Fibroblast of skin of right quadriceps (primary cell): ENCODE measurements at regions not wholly inside any gene's neighbourhood (a gene's known extent, or its start where the extent isn't known, plus 50 kb on each side); places are given as distances from the start of the nearest gene placed in this dataset.
"Not testable (repeated sequence)": the region's sequence is repeated elsewhere in the genome, so short reads cannot be mapped to it uniquely, and the experiment has no call there.

Experiments used
- DNase-seq: peaks from one replicate; pipeline ENCODE4 v3.0.0-alpha.2; 2013

- DNase-seq = not testable (repeated sequence)
Measured at GRCh38 chr11:135011313-135011712, 599.3 kb upstream of the B3GAT1 start.

- DNase-seq = no peak
Measured at GRCh38 chr11:135009125-135009524, 597.1 kb upstream of the B3GAT1 start.

- DNase-seq = no peak
Measured at GRCh38 chr11:135008412-135008811, 596.4 kb upstream of the B3GAT1 start.

- DNase-seq = no peak
Measured at GRCh38 chr11:135008001-135008405, 596.0 kb upstream of the B3GAT1 start.

- no peak for DNase-seq
Measured at GRCh38 chr11:135006800-135007199, 594.8 kb upstream of the B3GAT1 start.

- DNase-seq = no peak
Measured at GRCh38 chr11:135004495-135004894, 592.5 kb upstream of the B3GAT1 start.

- no peak for DNase-seq
Measured at GRCh38 chr11:135002236-135002635, 590.2 kb upstream of the B3GAT1 start.

- no peak for DNase-seq
Measured at GRCh38 chr11:135001581-135001980, 589.5 kb upstream of the B3GAT1 start.

- DNase-seq = not testable (repeated sequence)
Measured at GRCh38 chr11:135001065-135001464, 589.0 kb upstream of the B3GAT1 start.

GRCh38 chr11:134999590-134999989, 587.5 kb upstream of the B3GAT1 start:
- DNase-seq = no peak

- no peak for DNase-seq
Measured at GRCh38 chr11:134997652-134998320, 585.7 kb upstream of the B3GAT1 start.

- DNase-seq = no peak
Measured at GRCh38 chr11:134995741-134996140, 583.7 kb upstream of the B3GAT1 start.

GRCh38 chr11:134994431-134994830, 582.4 kb upstream of the B3GAT1 start:
- no peak for DNase-seq

- no peak for DNase-seq
Measured at GRCh38 chr11:134993691-134994243, 581.7 kb upstream of the B3GAT1 start.

- no peak for DNase-seq
Measured at GRCh38 chr11:134992981-134993380, 580.9 kb upstream of the B3GAT1 start.

GRCh38 chr11:134988495-134988894, 576.5 kb upstream of the B3GAT1 start:
- DNase-seq = no peak

- no peak for DNase-seq
Measured at GRCh38 chr11:134987822-134988221, 575.8 kb upstream of the B3GAT1 start.

GRCh38 chr11:134987223-134987768, 575.3 kb upstream of the B3GAT1 start:
- no peak for DNase-seq

- no peak for DNase-seq
Measured at GRCh38 chr11:134984421-134984820, 572.4 kb upstream of the B3GAT1 start.

- not testable (repeated sequence) for DNase-seq
Measured at GRCh38 chr11:134982432-134982831, 570.4 kb upstream of the B3GAT1 start.

GRCh38 chr11:134981835-134982234, 569.8 kb upstream of the B3GAT1 start:
- DNase-seq = no peak

GRCh38 chr11:134980819-134981710, 569.0 kb upstream of the B3GAT1 start:
- no peak for DNase-seq

GRCh38 chr11:134979089-134979457, 567.0 kb upstream of the B3GAT1 start:
- not testable (repeated sequence) for DNase-seq
